IMR-90 (cell line): ENCODE measurements at regions not wholly inside any gene's neighbourhood (a gene's known extent, or its start where the extent isn't known, plus 50 kb on each side); places are given as distances from the start of the nearest gene placed in this dataset.

Experiments used
- ATAC-seq: fragments of 200-7000 bp; cut with Tn5 transposase; 2 replicates; pipeline ENCODE4 v1.9.1; 2020; ENCODE audit warnings: low read depth, mild to moderate bottlenecking, moderate library complexity
- BruUV-seq: library from RNA; stranded (reverse); fragments of 400-500 nt; replicated peaks from 2 replicates; lab custom pipeline; 2021; lab: Mats Ljungman, UMichigan
- CTCF ChIA-PET: fragments of 300-600 bp; formaldehyde crosslinking; extraction: SDS; loops from one replicate; lab custom pipeline; 2021; ENCODE audit warnings: antibody characterized with exemption; lab: Yijun Ruan, JAX
- POLR2A ChIA-PET: fragments of 300-600 bp; sonication (Branson Sonifier 250); formaldehyde crosslinking; loops from one replicate; lab custom pipeline; 2022; ENCODE audit warnings: antibody characterized with exemption; ENCODE audit not compliant: unreplicated experiment; lab: Charles Lee
- DNase-seq: peaks from one replicate; pipeline ENCODE4 v3.0.0; 2013
- H2AFZ ChIP-seq: replicated peaks from 2 replicates; pipeline ENCODE3; 2013; ENCODE audit warnings: low read length, mild to moderate bottlenecking; ENCODE audit not compliant: poor library complexity
- H2AK5ac ChIP-seq: 2 replicates; pipeline ENCODE4 v1.6.1; 2013; ENCODE audit warnings: low read depth, low read length, inconsistent platforms
- H2AK9ac ChIP-seq: replicated peaks from 2 replicates; pipeline ENCODE3; 2013; ENCODE audit warnings: mild to moderate bottlenecking, low read depth, low read length, moderate library complexity; ENCODE audit not compliant: poor library complexity
- H2BK120ac ChIP-seq: 2 replicates; pipeline ENCODE4 v1.6.1; 2013; ENCODE audit warnings: low read depth, low read length, inconsistent platforms
- H2BK15ac ChIP-seq: 3 replicates; pipeline ENCODE4 v1.6.1; 2013; ENCODE audit warnings: low read depth, low read length, inconsistent platforms
- H2BK20ac ChIP-seq: 2 replicates; pipeline ENCODE4 v1.6.1; 2013; ENCODE audit warnings: low read depth, mild to moderate bottlenecking, inconsistent platforms, low read length, moderate library complexity
- H2BK5ac ChIP-seq: 2 replicates; pipeline ENCODE4 v1.6.1; 2013; ENCODE audit warnings: mild to moderate bottlenecking, low read depth, low read length, inconsistent platforms; ENCODE audit not compliant: poor library complexity, severe bottlenecking
- H3K14ac ChIP-seq: replicated peaks from 2 replicates; pipeline ENCODE4 v1.6.1; 2013; ENCODE audit warnings: low read depth, low read length, inconsistent platforms
- H3K18ac ChIP-seq: 2 replicates; pipeline ENCODE4 v1.6.1; 2013; ENCODE audit warnings: low read depth, low read length, control low read depth
- H3K23ac ChIP-seq: 2 replicates; pipeline ENCODE4 v1.6.1; 2013; ENCODE audit warnings: low read depth, low read length, inconsistent platforms
- H3K27ac ChIP-seq: 2 replicates; pipeline ENCODE4 v1.5.1; 2013; ENCODE audit warnings: mild to moderate bottlenecking, control low read depth, low read length; ENCODE audit not compliant: insufficient read depth
- H3K27me3 ChIP-seq: 2 replicates; pipeline ENCODE4 v1.6.1; 2013; ENCODE audit warnings: low read length; ENCODE audit not compliant: control insufficient read depth, insufficient read depth
- H3K36me3 ChIP-seq: 2 replicates; pipeline ENCODE4 v1.6.1; 2013; ENCODE audit warnings: low read length, mixed read lengths; ENCODE audit not compliant: control insufficient read depth, insufficient read depth
- H3K4ac ChIP-seq: 2 replicates; pipeline ENCODE4 v1.6.1; 2013; ENCODE audit warnings: low read depth, low read length, inconsistent platforms
- H3K4me1 ChIP-seq: 2 replicates; pipeline ENCODE4 v1.6.1; 2013; ENCODE audit warnings: low read length, mixed read lengths; ENCODE audit not compliant: control insufficient read depth, insufficient read depth
- H3K4me2 ChIP-seq: 2 replicates; pipeline ENCODE4 v1.6.1; 2013; ENCODE audit warnings: low read depth, mild to moderate bottlenecking, control low read depth, low read length, moderate library complexity
- H3K4me3 ChIP-seq: 2 replicates; pipeline ENCODE4 v1.5.1; 2013; ENCODE audit warnings: low read depth, mild to moderate bottlenecking, control low read depth, low read length, moderate library complexity; ENCODE audit not compliant: insufficient read depth
- H3K56ac ChIP-seq: 2 replicates; pipeline ENCODE4 v1.6.1; 2013; ENCODE audit warnings: low read length, inconsistent platforms; ENCODE audit not compliant: insufficient read depth; ENCODE audit errors: extremely low read depth
- H3K79me1 ChIP-seq, 2 experiments: 2 replicates each; pipeline ENCODE4 v1.6.1; 2013; ENCODE audit warnings: low read length in 2 of 2, inconsistent platforms in 1 of 2, low read depth in 1 of 2
- H3K9ac ChIP-seq: 2 replicates; pipeline ENCODE4 v1.6.1; 2013; ENCODE audit warnings: low read depth, low read length, control low read depth
- H3K9me1 ChIP-seq: 2 replicates; pipeline ENCODE4 v1.6.1; 2013; ENCODE audit warnings: low read length, inconsistent platforms; ENCODE audit not compliant: insufficient read depth
- H3K9me3 ChIP-seq: 2 replicates; pipeline ENCODE4 v1.6.1; 2013; ENCODE audit warnings: low read length; ENCODE audit not compliant: control insufficient read depth, insufficient read depth
- H4K20me1 ChIP-seq: 2 replicates; pipeline ENCODE4 v1.6.1; 2013; ENCODE audit warnings: low read length, inconsistent platforms; ENCODE audit not compliant: insufficient read depth
- H4K5ac ChIP-seq: 2 replicates; pipeline ENCODE4 v1.6.1; 2013; ENCODE audit warnings: mild to moderate bottlenecking, low read depth, low read length, control low read depth
- H4K8ac ChIP-seq, 2 experiments: 2 replicates each; pipeline ENCODE4 v1.6.1; 2013; ENCODE audit warnings: low read depth in 2 of 2, low read length in 2 of 2, control low read depth in 1 of 2, inconsistent platforms in 1 of 2
- H4K91ac ChIP-seq: 2 replicates; pipeline ENCODE4 v1.6.1; 2013; ENCODE audit warnings: low read depth, low read length, inconsistent platforms; ENCODE audit not compliant: insufficient read depth
- BHLHE40 ChIP-seq: fragments of 150-350 bp; IDR thresholded peaks from 2 replicates; pipeline ENCODE4 v1.6.1; 2016; ENCODE audit warnings: mild to moderate bottlenecking, low read depth, low read length
- CEBPB ChIP-seq: IDR thresholded peaks from 2 replicates; pipeline ENCODE4 v1.6.1; 2012; ENCODE audit warnings: low read depth, low read length, improper control_type of control experiment
- CHD1 ChIP-seq: IDR thresholded peaks from 2 replicates; pipeline ENCODE4 v1.6.1; 2012; ENCODE audit warnings: low read depth, low read length, improper control_type of control experiment
- CTCF ChIP-seq: conservative IDR thresholded peaks from 2 replicates; pipeline ENCODE4 v1.5.1; 2012; ENCODE audit warnings: mild to moderate bottlenecking, low read depth, low read length, improper control_type of control experiment
- ELK1 ChIP-seq: fragments of 150-350 bp; IDR thresholded peaks from 2 replicates; pipeline ENCODE4 v1.6.1; 2016; ENCODE audit warnings: low read depth, mild to moderate bottlenecking, low read length, moderate library complexity, borderline replicate concordance
- FOS ChIP-seq: fragments of 150-350 bp; IDR thresholded peaks from 2 replicates; pipeline ENCODE4 v1.6.1; 2016; ENCODE audit warnings: low read depth, low read length
- MAFK ChIP-seq: IDR thresholded peaks from 2 replicates; pipeline ENCODE4 v1.6.1; 2012; ENCODE audit warnings: low read depth, low read length, improper control_type of control experiment
- MAZ ChIP-seq: IDR thresholded peaks from 2 replicates; pipeline ENCODE4 v1.6.1; 2012; ENCODE audit warnings: low read depth, mild to moderate bottlenecking, low read length, improper control_type of control experiment, moderate library complexity, borderline replicate concordance
- MXI1 ChIP-seq: IDR thresholded peaks from 2 replicates; pipeline ENCODE4 v1.6.1; 2012; ENCODE audit warnings: low read depth, mild to moderate bottlenecking, low read length, moderate library complexity, borderline replicate concordance
- NFE2L2 ChIP-seq: fragments of 150-350 bp; IDR thresholded peaks from 2 replicates; pipeline ENCODE4 v1.6.1; 2016; ENCODE audit warnings: low read depth, mild to moderate bottlenecking, low read length
- POLR2A ChIP-seq: IDR thresholded peaks from 2 replicates; pipeline ENCODE4 v1.6.1; 2012; ENCODE audit warnings: mild to moderate bottlenecking, low read depth, low read length
- RAD21 ChIP-seq: IDR thresholded peaks from 2 replicates; pipeline ENCODE4 v1.6.1; 2012; ENCODE audit warnings: low read length, improper control_type of control experiment
- RCOR1 ChIP-seq: IDR thresholded peaks from 2 replicates; pipeline ENCODE4 v1.6.1; 2012; ENCODE audit warnings: mild to moderate bottlenecking, low read length, improper control_type of control experiment; ENCODE audit not compliant: insufficient replicate concordance
- RFX5 ChIP-seq: IDR thresholded peaks from 2 replicates; pipeline ENCODE4 v1.8.0; 2012; ENCODE audit warnings: low read depth, mild to moderate bottlenecking, low read length, moderate library complexity
- SMC3 ChIP-seq: fragments of 150-350 bp; IDR thresholded peaks from 2 replicates; pipeline ENCODE4 v1.6.1; 2016; ENCODE audit warnings: low read depth, mild to moderate bottlenecking, antibody characterized with exemption, low read length, moderate library complexity
- USF2 ChIP-seq: fragments of 150-350 bp; IDR thresholded peaks from 2 replicates; pipeline ENCODE4 v1.6.1; 2017; ENCODE audit warnings: mild to moderate bottlenecking, antibody characterized with exemption, low read length, low read depth
- WGBS, 2 experiments: methylation state at CpG; one replicate each; pipeline versions ENCODE4 v1.1.5 to v1.1.7; 2013; ENCODE audit warnings: missing lambda C conversion rate in 2 of 2; ENCODE audit not compliant: insufficient read length in 1 of 2; ENCODE audit errors: extremely low coverage in 2 of 2; 5-methylcytosine and 5-hydroxymethylcytosine counted together
- dilution Hi-C: fragments of 300-500 bp; cut with HindIII; formaldehyde crosslinking; loops from one replicate; pipeline ENCODE4 v1.14.3; 2018; ENCODE audit warnings: low sequenced_read_pairs; ENCODE audit not compliant: unreplicated experiment
- in situ Hi-C: fragments of 300-500 bp; cut with MboI; formaldehyde crosslinking; loops from 3 replicates; pipeline ENCODE4 v1.14.3; 2019; ENCODE audit warnings: low sequenced_read_pairs, inconsistent platforms, mixed read lengths
- intact Hi-C: fragments of 100-400 bp; cut with micrococcal nuclease; formaldehyde crosslinking; loops from 2 replicates; pipeline ENCODE4 v1.10.0; 2022

GRCh38 chr4:57679969-57680368 lies 569.8 kb upstream of the IGFBP7 start:
- H2AK9ac ChIP-seq: no peak overlapping the region
- no peak overlapping the region for H4K8ac ChIP-seq
- no peaks in the 10 kb centered on the region for H3K4me1 ChIP-seq
- H3K9me3 ChIP-seq: peaks cover 2% of the 10 kb centered on the region; the same call in 1 of the 2 replicates
- no peak overlapping the region for H3K4ac ChIP-seq
- H4K20me1 ChIP-seq: no peaks in the 10 kb centered on the region
- no peak overlapping the region for H4K5ac ChIP-seq
- no peak overlapping the region for H2BK20ac ChIP-seq
- no peak overlapping the region for H3K27ac ChIP-seq
- BruUV-seq: no TSS peak
- POLR2A ChIA-PET: no interaction called here
- TF ChIP-seq BHLHE40: no peak
- TF ChIP-seq POLR2A: no peak
- no peak for TF ChIP-seq FOS
- no peak for TF ChIP-seq MAFK
- no peak for TF ChIP-seq CTCF
- no peak for TF ChIP-seq NFE2L2
- TF ChIP-seq CHD1: no peak
- no peak for TF ChIP-seq MXI1
- no peak for TF ChIP-seq ELK1
- no peak for TF ChIP-seq RCOR1
- no peak for TF ChIP-seq MAZ
- TF ChIP-seq RFX5: no peak
- TF ChIP-seq USF2: no peak
- no peak for TF ChIP-seq SMC3
- no peak for TF ChIP-seq CEBPB
- no peak for TF ChIP-seq RAD21
- H3K14ac ChIP-seq: no peak overlapping the region
- intact Hi-C loops: no loop called here
- in situ Hi-C loops: no loop called here
- H4K91ac ChIP-seq: no peak overlapping the region
- no peak overlapping the region for H3K4me3 ChIP-seq
- no peak overlapping the region for H2AFZ ChIP-seq
- CTCF ChIA-PET: no interaction called here
- H2BK120ac ChIP-seq: no peak overlapping the region
- no peak overlapping the region for H3K9ac ChIP-seq
- H3K79me1 ChIP-seq: no peaks in the 10 kb centered on the region
- no peak overlapping the region for H2AK5ac ChIP-seq
- H3K56ac ChIP-seq: no peak overlapping the region
- no peak overlapping the region for H2BK5ac ChIP-seq
- H3K23ac ChIP-seq: no peak overlapping the region
- ATAC-seq: no peak
- WGBS, 2 experiments: 0% methylated on average over 2 of the region's 7 CpGs; no CpG with 5 or more reads in 1 of the 2 experiments
- no peak overlapping the region for H2BK15ac ChIP-seq
- no peaks in the 10 kb centered on the region for H3K27me3 ChIP-seq
- no peak overlapping the region for H3K18ac ChIP-seq
- dilution Hi-C loops: no loop called here
- no peaks in the 10 kb centered on the region for H3K36me3 ChIP-seq
- no peak overlapping the region for H3K4me2 ChIP-seq
- no peaks in the 10 kb centered on the region for H3K9me1 ChIP-seq
- no peak for DNase-seq
